NCI-H526 treated with DMSO at 0.1 percent for 48 hours (cell line): ENCODE measurements at regions not wholly inside any gene's neighbourhood (a gene's known extent, or its start where the extent isn't known, plus 50 kb on each side); places are given as distances from the start of the nearest gene placed in this dataset.

Experiments used
- DNase-seq: peaks from one replicate; lab custom pipeline; 2025; lab: John Stamatoyannopoulos, UW

GRCh38 chr13:29654843-29655547 lies 59.5 kb upstream of the SLC7A1 start:
- DNase-seq: no peak

- no peak for DNase-seq
Observed at GRCh38 chr13:29654384-29654783, 58.9 kb upstream of the SLC7A1 start.

- no peak for DNase-seq
Observed at GRCh38 chr13:29648760-29649159, 53.3 kb upstream of the SLC7A1 start.
